ENCODE measurements at regions not wholly inside any gene's neighbourhood (a gene's known extent, or its start where the extent isn't known, plus 50 kb on each side); places are given as distances from the start of the nearest gene placed in this dataset.
"Not testable (repeated sequence)": the region's sequence is repeated elsewhere in the genome, so short reads cannot be mapped to it uniquely, and the experiment has no call there.

DNA sequence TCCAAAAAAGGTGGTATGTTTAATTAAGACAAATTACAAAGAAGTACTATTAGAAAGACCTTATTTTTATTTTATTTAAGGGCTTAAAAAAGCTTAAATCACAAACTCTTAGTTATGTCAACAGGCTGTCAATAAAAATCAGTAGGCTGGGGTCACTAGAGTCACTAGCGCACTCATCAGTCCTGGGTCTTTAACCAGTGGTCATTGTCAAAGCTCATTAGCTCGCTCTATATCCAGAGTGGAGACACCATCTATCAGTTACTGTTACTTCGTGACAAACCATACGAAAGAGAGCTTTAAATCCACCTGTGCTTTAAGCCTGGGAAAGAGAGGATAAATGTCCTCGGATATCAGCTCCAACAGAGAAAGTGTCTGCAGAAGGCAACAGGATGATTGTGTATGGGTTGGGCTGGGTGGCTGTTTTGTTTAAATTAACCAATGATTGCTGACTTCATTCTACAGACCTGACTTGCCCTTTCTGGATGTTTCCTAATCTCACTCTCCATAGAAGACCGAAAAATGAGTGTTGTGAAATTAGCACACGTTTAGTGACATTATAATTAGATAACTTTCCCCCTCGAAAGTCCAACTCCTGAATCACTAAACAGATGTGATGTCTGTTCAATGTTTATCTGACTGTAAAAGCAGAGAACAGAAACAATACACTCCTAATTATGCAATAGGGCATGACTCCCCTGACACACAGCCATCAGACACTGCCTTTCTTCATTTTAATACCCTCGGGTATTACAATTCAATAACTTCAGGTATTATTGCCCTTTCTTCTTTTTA, 123.6 kb upstream of the TNPO1 start:
- no peaks in the 10 kb centered on the region for H3K27me3 ChIP-seq (replicated peaks; ENCODE audit: control insufficient read depth, insufficient read depth, low read length)
- H3K9me3 ChIP-seq (ENCODE audit: control insufficient read depth, low read length): no peaks in the 10 kb centered on the region
- H3K4me1 ChIP-seq (ENCODE audit: control insufficient read depth, insufficient read depth, low read length): peaks cover 19% of the 10 kb centered on the region
- DNase-seq (ENCODE audit: low read depth): peak; percentile 62
- H3K9ac ChIP-seq (ENCODE audit: low read length): no peak overlapping the region
- H3K4me3 ChIP-seq (ENCODE audit: low read length): peak overlapping the region; percentile 48
- no peaks in the 10 kb centered on the region for H3K36me3 ChIP-seq (ENCODE audit: control insufficient read depth, insufficient read depth, low read length, severe bottlenecking)

DNA sequence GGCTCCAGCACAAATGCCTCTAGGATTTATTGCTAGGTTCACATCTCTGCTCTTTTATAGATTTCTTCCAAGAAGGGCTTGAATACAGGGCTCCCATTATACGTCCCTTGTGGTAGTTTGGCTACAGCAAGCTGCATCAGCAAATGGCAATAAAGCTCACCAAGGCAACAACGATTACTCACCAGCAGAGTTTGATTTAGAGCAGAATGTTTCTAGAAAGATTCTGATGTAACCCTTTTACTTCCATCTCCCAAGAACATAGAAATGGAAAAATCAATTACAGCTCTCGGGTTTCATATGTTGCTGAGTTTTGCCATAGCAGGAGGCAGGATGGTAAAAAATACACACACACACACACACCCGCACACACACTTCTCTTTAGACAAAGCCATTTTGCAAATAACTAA, 124.2 kb upstream of the TNPO1 start:
- no peaks in the 10 kb centered on the region for H3K27me3 ChIP-seq (replicated peaks; ENCODE audit: control insufficient read depth, insufficient read depth, low read length)
- peak; percentile 1 for DNase-seq (ENCODE audit: low read depth)
- H3K9ac ChIP-seq (ENCODE audit: low read length): no peak overlapping the region
- no peaks in the 10 kb centered on the region for H3K36me3 ChIP-seq (ENCODE audit: control insufficient read depth, insufficient read depth, low read length, severe bottlenecking)
- peaks cover 15% of the 10 kb centered on the region for H3K4me1 ChIP-seq (ENCODE audit: control insufficient read depth, insufficient read depth, low read length)
- no peak overlapping the region for H3K4me3 ChIP-seq (ENCODE audit: low read length)
- H3K9me3 ChIP-seq (ENCODE audit: control insufficient read depth, low read length): no peaks in the 10 kb centered on the region

DNA sequence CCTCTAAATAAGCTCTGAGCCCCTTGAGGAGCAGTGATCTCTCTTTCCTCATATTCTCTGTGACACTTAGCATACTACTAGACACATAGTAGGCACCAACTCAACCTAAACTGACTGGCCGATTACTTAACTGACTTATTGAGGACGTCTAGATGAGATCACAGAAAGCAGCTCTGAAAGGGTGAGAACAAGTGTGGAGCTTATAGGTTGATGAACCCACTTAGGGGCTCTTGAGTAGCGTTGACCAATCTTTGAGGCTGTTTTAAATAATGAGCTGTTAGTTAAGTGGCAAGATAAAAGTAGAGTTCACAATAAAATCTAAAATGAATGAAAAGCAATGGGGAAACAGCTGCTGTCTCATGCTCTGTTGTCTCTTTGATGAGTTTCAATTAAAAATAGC, 124.7 kb upstream of the TNPO1 start:
- H3K9ac ChIP-seq (ENCODE audit: low read length): no peak overlapping the region
- no peak overlapping the region for H3K4me3 ChIP-seq (ENCODE audit: low read length)
- no peaks in the 10 kb centered on the region for H3K27me3 ChIP-seq (replicated peaks; ENCODE audit: control insufficient read depth, insufficient read depth, low read length)
- H3K4me1 ChIP-seq (ENCODE audit: control insufficient read depth, insufficient read depth, low read length): peaks cover 15% of the 10 kb centered on the region
- H3K36me3 ChIP-seq (ENCODE audit: control insufficient read depth, insufficient read depth, low read length, severe bottlenecking): no peaks in the 10 kb centered on the region
- no peak for DNase-seq (ENCODE audit: low read depth)
- no peaks in the 10 kb centered on the region for H3K9me3 ChIP-seq (ENCODE audit: control insufficient read depth, low read length)

DNA sequence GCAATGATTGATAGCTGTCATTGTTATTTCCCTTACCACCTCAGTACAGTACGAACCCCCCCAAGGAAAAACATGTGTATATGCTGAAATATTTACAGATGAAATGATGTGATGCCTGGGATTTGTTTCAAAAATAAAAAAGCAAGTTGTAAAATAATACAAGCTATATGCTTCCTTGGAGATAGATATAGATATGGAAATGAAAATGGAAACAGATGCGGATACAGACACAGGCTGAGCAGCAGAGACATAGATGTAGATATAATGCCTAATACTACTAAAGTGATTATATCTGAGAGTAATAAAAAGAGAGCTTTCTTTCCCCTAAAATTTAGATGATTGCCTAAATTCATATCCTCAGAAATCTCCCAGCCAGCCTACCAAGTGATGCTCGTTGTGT, 127.5 kb upstream of the TNPO1 start:
- Histone ChIP-seq H3K36me3 (ENCODE audit: control insufficient read depth, insufficient read depth, low read length, severe bottlenecking) (no peaks in the 10 kb centered on the region), H3K9ac (ENCODE audit: low read length) (no peak overlapping the region), H3K9me3 (ENCODE audit: control insufficient read depth, low read length) (no peaks in the 10 kb centered on the region), H3K4me3 (ENCODE audit: low read length) (no peak overlapping the region), H3K4me1 (ENCODE audit: control insufficient read depth, insufficient read depth, low read length) (peaks cover 15% of the 10 kb centered on the region), H3K27me3 (replicated peaks; ENCODE audit: control insufficient read depth, insufficient read depth, low read length) (no peaks in the 10 kb centered on the region)
- DNase-seq (ENCODE audit: low read depth): no peak

DNA sequence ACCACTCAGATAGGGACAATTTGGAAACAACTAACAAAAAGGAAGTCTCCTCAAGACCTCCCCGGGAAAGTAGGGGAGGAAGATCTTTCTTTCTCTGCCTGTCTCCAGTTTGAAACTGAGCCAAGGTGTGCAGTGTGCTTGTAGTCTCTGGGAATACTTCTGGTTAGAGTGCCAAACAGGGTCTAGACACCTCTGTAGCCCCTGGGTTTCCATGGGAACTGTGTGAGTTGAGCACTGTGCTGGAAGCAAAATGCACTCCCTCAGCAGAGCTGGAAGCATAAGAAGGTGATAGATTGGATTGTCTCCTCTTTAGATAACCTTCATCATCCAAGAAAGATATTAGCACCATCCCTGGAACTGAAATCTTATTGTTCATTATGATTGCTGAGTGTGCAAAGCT, 129.2 kb upstream of the TNPO1 start:
- Histone ChIP-seq H3K4me1 (ENCODE audit: control insufficient read depth, insufficient read depth, low read length) (peaks cover 3% of the 10 kb centered on the region), H3K9ac (ENCODE audit: low read length) (no peak overlapping the region), H3K27me3 (replicated peaks; ENCODE audit: control insufficient read depth, insufficient read depth, low read length) (no peaks in the 10 kb centered on the region), H3K9me3 (ENCODE audit: control insufficient read depth, low read length) (peaks cover 6% of the 10 kb centered on the region), H3K36me3 (ENCODE audit: control insufficient read depth, insufficient read depth, low read length, severe bottlenecking) (no peaks in the 10 kb centered on the region), H3K4me3 (ENCODE audit: low read length) (no peak overlapping the region)
- DNase-seq (ENCODE audit: low read depth): no peak

DNA sequence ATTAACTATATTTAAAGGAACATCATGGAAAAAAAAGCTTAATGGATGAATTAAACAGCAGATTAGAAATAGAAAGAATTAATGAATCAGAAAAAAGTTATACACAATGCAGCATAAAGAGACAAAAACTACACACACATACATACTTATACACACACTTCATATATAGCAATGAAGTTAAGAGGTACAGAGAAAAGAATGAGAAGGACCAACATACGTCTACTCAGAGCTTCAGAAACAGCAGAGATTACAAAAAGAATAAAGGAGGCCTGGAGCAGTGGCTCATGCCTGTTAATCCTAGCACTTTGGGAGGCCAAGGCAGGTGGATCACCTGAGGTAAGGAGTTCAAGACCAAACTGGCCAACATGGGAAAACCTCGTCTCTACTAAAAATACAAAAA, 133.9 kb upstream of the TNPO1 start:
- no peak for DNase-seq (ENCODE audit: low read depth)
- H3K4me3 ChIP-seq (ENCODE audit: low read length): no peak overlapping the region
- no peak overlapping the region for H3K9ac ChIP-seq (ENCODE audit: low read length)
- no peaks in the 10 kb centered on the region for H3K27me3 ChIP-seq (replicated peaks; ENCODE audit: control insufficient read depth, insufficient read depth, low read length)
- peaks cover 7% of the 10 kb centered on the region for H3K9me3 ChIP-seq (ENCODE audit: control insufficient read depth, low read length)
- H3K4me1 ChIP-seq (ENCODE audit: control insufficient read depth, insufficient read depth, low read length): no peaks in the 10 kb centered on the region
- H3K36me3 ChIP-seq (ENCODE audit: control insufficient read depth, insufficient read depth, low read length, severe bottlenecking): no peaks in the 10 kb centered on the region

DNA sequence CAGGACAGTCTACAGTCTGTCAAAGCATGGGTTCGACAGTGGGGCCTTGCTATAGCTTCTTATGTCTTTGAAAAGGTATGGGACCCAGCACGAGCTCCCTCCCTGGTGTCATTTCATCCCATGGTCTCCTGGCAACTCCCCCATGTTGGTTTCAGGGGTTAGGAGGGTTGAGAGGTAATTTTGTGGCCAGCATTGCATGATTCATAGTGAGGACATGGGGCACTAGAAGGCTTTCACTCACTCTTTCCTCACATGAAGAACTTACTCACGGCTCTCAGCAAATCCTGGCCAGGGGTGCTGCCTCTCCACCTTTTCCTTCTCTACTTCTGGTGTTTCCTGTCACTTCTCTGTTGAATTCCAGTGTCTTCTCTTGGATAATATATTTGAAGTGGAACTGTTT, 134.7 kb upstream of the TNPO1 start:
- no peak overlapping the region for H3K9ac ChIP-seq (ENCODE audit: low read length)
- H3K27me3 ChIP-seq (replicated peaks; ENCODE audit: control insufficient read depth, insufficient read depth, low read length): no peaks in the 10 kb centered on the region
- H3K9me3 ChIP-seq (ENCODE audit: control insufficient read depth, low read length): peaks cover 7% of the 10 kb centered on the region
- no peaks in the 10 kb centered on the region for H3K4me1 ChIP-seq (ENCODE audit: control insufficient read depth, insufficient read depth, low read length)
- H3K4me3 ChIP-seq (ENCODE audit: low read length): no peak overlapping the region
- DNase-seq (ENCODE audit: low read depth): no peak
- no peaks in the 10 kb centered on the region for H3K36me3 ChIP-seq (ENCODE audit: control insufficient read depth, insufficient read depth, low read length, severe bottlenecking)

DNA sequence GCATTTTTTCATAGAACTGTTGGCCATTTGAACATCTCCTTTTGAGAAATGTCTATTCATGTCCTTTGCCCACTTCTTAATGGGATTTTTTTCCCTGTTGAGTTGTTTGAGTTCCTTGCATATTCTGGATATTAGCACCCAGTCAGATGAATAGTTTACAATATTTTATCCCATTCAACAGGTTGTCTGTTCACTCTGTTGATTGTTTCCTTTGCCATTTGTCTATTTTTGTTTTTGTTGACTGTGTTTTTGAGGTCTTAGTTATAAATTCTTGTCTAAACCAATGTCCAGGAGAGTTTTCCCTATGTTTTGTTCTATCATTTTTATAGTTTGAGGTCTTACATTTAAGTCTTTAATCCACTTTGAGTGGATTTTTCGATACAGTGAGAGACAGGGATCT, 139.0 kb upstream of the TNPO1 start:
- Histone ChIP-seq H3K36me3 (ENCODE audit: control insufficient read depth, insufficient read depth, low read length, severe bottlenecking) (no peaks in the 10 kb centered on the region), H3K27me3 (replicated peaks; ENCODE audit: control insufficient read depth, insufficient read depth, low read length) (no peaks in the 10 kb centered on the region), H3K9ac (ENCODE audit: low read length) (no peak overlapping the region), H3K4me3 (ENCODE audit: low read length) (no peak overlapping the region), H3K4me1 (ENCODE audit: control insufficient read depth, insufficient read depth, low read length) (peaks cover 4% of the 10 kb centered on the region), H3K9me3 (ENCODE audit: control insufficient read depth, low read length) (peaks cover 9% of the 10 kb centered on the region)
- DNase-seq (ENCODE audit: low read depth): no peak

DNA sequence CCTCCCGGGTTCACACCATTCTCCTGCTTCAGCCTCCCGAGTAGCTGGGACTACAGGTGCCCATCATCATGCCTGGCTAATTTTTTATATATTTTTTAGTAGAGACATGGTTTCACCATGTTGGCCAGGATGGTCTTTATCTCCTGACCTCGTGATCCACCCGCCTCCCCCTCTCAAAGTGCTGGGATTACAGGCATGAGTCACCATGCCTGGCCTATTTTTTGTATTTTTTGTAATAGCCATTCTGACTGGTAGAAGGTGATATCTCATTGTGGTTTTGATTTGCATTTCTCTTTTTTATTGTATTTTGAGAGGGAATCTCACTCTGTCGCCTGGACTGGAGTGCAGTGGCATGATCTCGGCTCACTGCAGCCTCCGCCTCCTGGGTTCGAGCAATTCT, 139.6 kb upstream of the TNPO1 start:
- DNase-seq (ENCODE audit: low read depth); H3K36me3 ChIP-seq (ENCODE audit: control insufficient read depth, insufficient read depth, low read length, severe bottlenecking); H3K4me3 ChIP-seq (ENCODE audit: low read length): not testable (repeated sequence)

DNA sequence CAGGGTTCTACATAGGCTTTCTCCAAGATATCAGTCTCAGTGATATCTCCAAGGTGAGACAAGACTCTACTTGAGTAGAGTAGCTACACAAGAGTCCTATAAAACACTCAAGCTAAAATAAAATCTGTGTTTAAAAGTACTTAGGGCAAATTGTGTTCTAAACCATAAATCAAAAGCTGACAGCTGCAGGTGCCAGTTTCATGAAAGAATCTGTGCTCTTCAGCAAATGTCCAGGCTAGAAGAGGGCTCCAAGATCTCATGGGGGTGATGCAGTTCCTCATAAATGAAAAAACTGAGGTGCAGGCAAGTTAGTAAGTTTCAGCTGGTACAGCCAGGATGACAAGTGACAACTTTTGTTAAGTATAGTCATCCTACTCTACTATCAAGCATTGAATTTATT, 142.8 kb upstream of the TNPO1 start:
- Histone ChIP-seq H3K4me1 (ENCODE audit: control insufficient read depth, insufficient read depth, low read length) (peaks cover 4% of the 10 kb centered on the region), H3K9ac (ENCODE audit: low read length) (no peak overlapping the region), H3K4me3 (ENCODE audit: low read length) (no peak overlapping the region), H3K36me3 (ENCODE audit: control insufficient read depth, insufficient read depth, low read length, severe bottlenecking) (no peaks in the 10 kb centered on the region), H3K27me3 (replicated peaks; ENCODE audit: control insufficient read depth, insufficient read depth, low read length) (no peaks in the 10 kb centered on the region), H3K9me3 (ENCODE audit: control insufficient read depth, low read length) (peaks cover 6% of the 10 kb centered on the region)
- DNase-seq (ENCODE audit: low read depth): no peak

More for the DNA sequence above, 139.6 kb upstream of the TNPO1 start:
- H3K9me3 ChIP-seq (ENCODE audit: control insufficient read depth, low read length); H3K4me1 ChIP-seq (ENCODE audit: control insufficient read depth, insufficient read depth, low read length); H3K27me3 ChIP-seq (replicated peaks; ENCODE audit: control insufficient read depth, insufficient read depth, low read length); H3K9ac ChIP-seq (ENCODE audit: low read length): not testable (repeated sequence)

DNA sequence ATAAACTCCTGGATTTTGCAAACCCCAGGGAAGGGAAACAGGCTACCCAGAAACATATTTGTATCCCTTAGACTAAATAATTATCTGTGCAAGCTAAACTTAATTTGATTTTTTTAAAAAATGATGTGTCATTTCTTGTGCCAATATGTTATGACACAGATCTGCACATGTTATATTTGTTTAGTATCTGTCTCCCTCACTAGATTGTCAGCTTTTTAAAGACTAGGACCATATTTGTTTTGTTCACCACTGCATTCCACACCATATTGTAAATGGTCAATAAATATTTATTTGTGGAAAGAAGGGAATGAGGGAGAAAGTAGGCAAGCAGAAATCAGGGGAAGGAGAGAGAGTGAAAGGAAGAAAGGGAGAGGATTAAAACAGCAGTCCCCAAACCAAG, 143.3 kb upstream of the TNPO1 start:
- Histone ChIP-seq H3K4me3 (ENCODE audit: low read length) (no peak overlapping the region), H3K4me1 (ENCODE audit: control insufficient read depth, insufficient read depth, low read length) (peaks cover 4% of the 10 kb centered on the region), H3K9ac (ENCODE audit: low read length) (no peak overlapping the region), H3K36me3 (ENCODE audit: control insufficient read depth, insufficient read depth, low read length, severe bottlenecking) (no peaks in the 10 kb centered on the region), H3K27me3 (replicated peaks; ENCODE audit: control insufficient read depth, insufficient read depth, low read length) (no peaks in the 10 kb centered on the region), H3K9me3 (ENCODE audit: control insufficient read depth, low read length) (peaks cover 6% of the 10 kb centered on the region)
- no peak for DNase-seq (ENCODE audit: low read depth)

DNA sequence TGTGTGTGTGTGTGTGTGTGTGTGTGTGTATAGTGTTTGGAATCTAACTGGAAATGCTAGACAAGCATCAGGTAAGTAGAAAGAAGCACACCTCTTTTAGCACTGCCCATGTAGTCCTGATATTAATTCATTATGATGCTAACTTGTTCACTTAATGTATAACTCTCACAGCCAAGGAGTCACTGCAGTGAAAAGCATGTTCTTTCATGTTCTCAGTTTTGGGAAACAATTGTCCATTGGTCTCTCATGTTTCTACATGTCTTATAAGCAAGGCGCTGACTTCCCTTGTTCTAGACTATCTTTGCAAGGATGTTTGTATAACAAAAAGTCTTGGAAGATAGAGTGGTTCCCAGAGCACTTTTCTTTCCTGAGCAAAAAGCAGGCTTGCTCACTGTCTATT, 148.8 kb upstream of the TNPO1 start:
- peaks cover 3% of the 10 kb centered on the region for H3K9me3 ChIP-seq (ENCODE audit: control insufficient read depth, low read length)
- no peak overlapping the region for H3K9ac ChIP-seq (ENCODE audit: low read length)
- no peaks in the 10 kb centered on the region for H3K36me3 ChIP-seq (ENCODE audit: control insufficient read depth, insufficient read depth, low read length, severe bottlenecking)
- no peak for DNase-seq (ENCODE audit: low read depth)
- peaks cover 4% of the 10 kb centered on the region for H3K27me3 ChIP-seq (replicated peaks; ENCODE audit: control insufficient read depth, insufficient read depth, low read length)
- H3K4me3 ChIP-seq (ENCODE audit: low read length): no peak overlapping the region
- no peaks in the 10 kb centered on the region for H3K4me1 ChIP-seq (ENCODE audit: control insufficient read depth, insufficient read depth, low read length)

All from adipocyte (in vitro differentiated cells).